Heart left ventricle (tissue), 13 donors: ENCODE measurements at regions not wholly inside any gene's neighbourhood (a gene's known extent, or its start where the extent isn't known, plus 50 kb on each side); places are given as distances from the start of the nearest gene placed in this dataset.

Source experiments
- POLR2A ChIP-seq, 2 donors: fragments of 450-650 bp; IDR thresholded peaks; one replicate each; pipeline ENCODE4 v1.6.1; 2017; ENCODE audit warnings: antibody characterized with exemption in 2 of 2, mild to moderate bottlenecking in 2 of 2, moderate library complexity in 2 of 2
- TF ChIP-seq, protein P1 (sequence below), 12 donors: fragments of 200-600 bp; sonication (generic) in 4 of 12; IDR thresholded peaks; one replicate each; pipeline versions ENCODE4 v1.5.0 to v1.8.0; 2018 to 2022; ENCODE audit warnings: antibody characterized with exemption in 12 of 12, mild to moderate bottlenecking in 5 of 12
- donor health status: ischemic (EF 13 %, LVEDD 7.1; RV severe dilation, severe dysfunction).
- donor health status: DM: no; HTN: yes; CAD: no.
- donor health status: DM: no; HTN: no; CAD: no.
- donor health status: ischemic (EF 25% LVEDD 6.9; RV normal size, moderate dysfunction).
- donor health status: ischemic (EF 25% LVEDD 5.7; RV mildly dilated, moderate dysfunction).
- donor health status: ischemic (EF 35%, LVEDD 5.7; RV mildly dilated, moderate dysfunction).
- donor health status: nonischemic (EF 11% LVEDD 7.7; RV severe dilation, severe dysfunction).
- donor health status: DM: yes; HTN: yes; CAD: no.
- donor health status: PGD.
- donor health status: ischemic (EF 29% LVEDD 5.4; RV normal size, mild dysfunction).
- donor health status: nonischemic (EF 23%, LVEDD 6.1; RV moderate dilation, normal function).

DNA sequence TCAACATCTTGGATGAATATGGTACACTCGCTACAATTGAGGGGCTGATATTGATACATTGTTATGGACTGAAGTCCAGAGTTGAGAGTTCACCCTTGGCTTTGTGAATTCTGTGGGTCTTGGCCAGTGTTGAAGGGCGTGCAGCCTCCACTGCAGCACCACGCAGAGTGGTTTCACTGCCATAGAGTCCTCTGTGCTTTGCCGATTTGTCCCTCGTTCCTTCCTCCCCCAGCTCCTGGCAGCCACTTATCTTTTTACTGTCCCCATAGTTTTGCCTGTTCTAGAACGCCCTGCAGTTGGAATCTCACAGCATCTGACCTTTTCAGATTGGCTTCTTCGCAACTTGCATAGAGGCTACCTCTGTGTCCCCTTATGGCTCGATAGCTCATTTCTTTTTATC is 57.3 kb upstream of the IRS2 start:
- no peak for TF ChIP-seq POLR2A (IDR thresholded peaks at IDR 0.05)
- TF ChIP-seq, protein P1, sequence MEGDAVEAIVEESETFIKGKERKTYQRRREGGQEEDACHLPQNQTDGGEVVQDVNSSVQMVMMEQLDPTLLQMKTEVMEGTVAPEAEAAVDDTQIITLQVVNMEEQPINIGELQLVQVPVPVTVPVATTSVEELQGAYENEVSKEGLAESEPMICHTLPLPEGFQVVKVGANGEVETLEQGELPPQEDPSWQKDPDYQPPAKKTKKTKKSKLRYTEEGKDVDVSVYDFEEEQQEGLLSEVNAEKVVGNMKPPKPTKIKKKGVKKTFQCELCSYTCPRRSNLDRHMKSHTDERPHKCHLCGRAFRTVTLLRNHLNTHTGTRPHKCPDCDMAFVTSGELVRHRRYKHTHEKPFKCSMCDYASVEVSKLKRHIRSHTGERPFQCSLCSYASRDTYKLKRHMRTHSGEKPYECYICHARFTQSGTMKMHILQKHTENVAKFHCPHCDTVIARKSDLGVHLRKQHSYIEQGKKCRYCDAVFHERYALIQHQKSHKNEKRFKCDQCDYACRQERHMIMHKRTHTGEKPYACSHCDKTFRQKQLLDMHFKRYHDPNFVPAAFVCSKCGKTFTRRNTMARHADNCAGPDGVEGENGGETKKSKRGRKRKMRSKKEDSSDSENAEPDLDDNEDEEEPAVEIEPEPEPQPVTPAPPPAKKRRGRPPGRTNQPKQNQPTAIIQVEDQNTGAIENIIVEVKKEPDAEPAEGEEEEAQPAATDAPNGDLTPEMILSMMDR (IDR thresholded peaks at IDR 0.05): no peak
